HepG2 (cell line): ENCODE measurements at regions not wholly inside any gene's neighbourhood (a gene's known extent, or its start where the extent isn't known, plus 50 kb on each side); places are given as distances from the start of the nearest gene placed in this dataset.

ENCODE experiments used
- ATAC-seq: fragments of 200-7000 bp; cut with Tn5 transposase; 3 replicates; pipeline ENCODE4 v1.9.1; 2020; ENCODE audit warnings: mild to moderate bottlenecking, moderate library complexity
- BruUV-seq: library from RNA; stranded (reverse); fragments of 400-500 nt; replicated peaks from 2 replicates; lab custom pipeline; 2021; lab: Mats Ljungman, UMichigan
- CTCF ChIA-PET: fragments of 300-600 bp; formaldehyde crosslinking; extraction: SDS; loops from one replicate; lab custom pipeline; 2021; ENCODE audit warnings: low total read pairs, inconsistent platforms, low intra/inter-chr PET ratio; lab: Yijun Ruan, JAX
- POLR2A ChIA-PET: fragments of 350-600 bp; sonication (Branson Sonifier 250); formaldehyde crosslinking; loops from one replicate; lab custom pipeline; 2020; ENCODE audit warnings: antibody characterized with exemption, inconsistent platforms; lab: Yijun Ruan, JAX
- DNase-seq: peaks from one replicate; pipeline ENCODE4 v3.0.0-alpha.2; 2015; ENCODE audit warnings: low spot score
- FAIRE-seq: peaks from 3 replicates; lab custom pipeline; 2011; peaks lifted over from hg19 to GRCh38; lab: Jason Lieb, UNC
- H2AFZ ChIP-seq: one replicate; pipeline ENCODE4 v1.6.1; 2011; ENCODE audit warnings: low read length, inconsistent platforms
- H3K27ac ChIP-seq: fragments of 300-600 bp; 3 replicates; pipeline ENCODE4 v1.8.0; 2011; ENCODE audit warnings: mixed run types, mild to moderate bottlenecking, mixed read lengths, low read length, inconsistent platforms; ENCODE audit not compliant: insufficient read depth; ENCODE audit errors: extremely low read length
- H3K27me3 ChIP-seq, 2 experiments: fragments of 200-600 bp in 1 of 2; 2 replicates in 1 of 2; 3 replicates in 1 of 2; pipeline versions ENCODE4 v1.6.0 to v1.8.0; 2011; ENCODE audit warnings: low read length in 2 of 2, mild to moderate bottlenecking in 2 of 2, moderate library complexity in 2 of 2, inconsistent platforms in 1 of 2; ENCODE audit not compliant: insufficient read depth in 2 of 2, control insufficient read depth in 1 of 2
- H3K36me3 ChIP-seq, 2 experiments: fragments of 200-600 bp in 1 of 2; replicated peaks in 1 of 2; 2 replicates in 1 of 2; 3 replicates in 1 of 2; pipeline versions ENCODE4 v1.5.1 to v1.8.0; 2011; ENCODE audit warnings: low read length in 2 of 2, inconsistent platforms in 1 of 2; ENCODE audit not compliant: insufficient read depth in 2 of 2, control insufficient read depth in 1 of 2
- H3K4me1 ChIP-seq: 2 replicates; pipeline ENCODE4 v1.5.1; 2012; ENCODE audit warnings: low read length, inconsistent platforms; ENCODE audit not compliant: insufficient read depth
- H3K4me2 ChIP-seq: 2 replicates; pipeline ENCODE4 v1.6.0; 2011; ENCODE audit warnings: low read depth, low read length, inconsistent platforms
- H3K4me3 ChIP-seq, 3 experiments: fragments of 200-600 bp in 1 of 3; sonication (generic), shearing (Covaris generic) in 1 of 3; replicated peaks in 1 of 3; 2 replicates each; pipeline ENCODE4 v1.5.1; 2011 to 2016; ENCODE audit warnings: low read length in 3 of 3, inconsistent platforms in 2 of 3, low read depth in 2 of 3, mild to moderate bottlenecking in 2 of 3, control low read depth in 1 of 3, mixed read lengths in 1 of 3; ENCODE audit not compliant: insufficient read depth in 1 of 3
- H3K79me2 ChIP-seq: one replicate; pipeline ENCODE4 v1.6.1; 2011; ENCODE audit warnings: low read length, inconsistent platforms; ENCODE audit not compliant: insufficient read depth
- H3K9ac ChIP-seq: 2 replicates; pipeline ENCODE4 v1.6.0; 2011; ENCODE audit warnings: mild to moderate bottlenecking, low read depth, low read length, inconsistent platforms; ENCODE audit not compliant: insufficient read depth
- H3K9me3 ChIP-seq: 2 replicates; pipeline ENCODE4 v1.5.1; 2012; ENCODE audit warnings: mild to moderate bottlenecking, low read length
- H4K20me1 ChIP-seq: 2 replicates; pipeline ENCODE4 v1.6.0; 2011; ENCODE audit warnings: inconsistent platforms, mild to moderate bottlenecking, low read length, moderate library complexity; ENCODE audit not compliant: insufficient read depth
- ARNT ChIP-seq: fragments of 450-650 bp; IDR thresholded peaks from 2 replicates; pipeline ENCODE4 v1.6.1; 2017
- BRD4 ChIP-seq: sonication (generic); formaldehyde crosslinking; IDR thresholded peaks from 2 replicates; pipeline ENCODE4 v1.4.0; 2020; ENCODE audit warnings: missing genetic modification reagents
- CEBPZ ChIP-seq: IDR thresholded peaks from 2 replicates; pipeline ENCODE4 v1.6.1; 2012; ENCODE audit warnings: low read length, improper control_type of control experiment
- DMAP1 ChIP-seq: IDR thresholded peaks from 2 replicates; pipeline ENCODE4 v1.6.1; 2016
- MLXIP ChIP-seq: sonication (generic); formaldehyde crosslinking; IDR thresholded peaks from 2 replicates; pipeline ENCODE4 v1.9.0; 2021; ENCODE audit warnings: missing genetic modification reagents, borderline replicate concordance
- PLRG1 ChIP-seq: fragments of 450-650 bp; conservative IDR thresholded peaks from 2 replicates; pipeline ENCODE4 v1.6.1; 2016
- PLSCR1 ChIP-seq: sonication (generic); formaldehyde crosslinking; IDR thresholded peaks from 2 replicates; pipeline ENCODE4 v1.5.0; 2020; ENCODE audit warnings: missing genetic modification reagents, mild to moderate bottlenecking, borderline replicate concordance
- RNF2 ChIP-seq: fragments of 450-650 bp; conservative IDR thresholded peaks from 2 replicates; pipeline ENCODE4 v1.6.1; 2016; ENCODE audit warnings: low read depth
- TAF1 ChIP-seq: sonication (generic); formaldehyde crosslinking; IDR thresholded peaks from 2 replicates; pipeline ENCODE4 v1.4.0; 2020; ENCODE audit warnings: missing genetic modification reagents
- TOE1 ChIP-seq: sonication (generic); formaldehyde crosslinking; IDR thresholded peaks from 2 replicates; pipeline ENCODE4 v1.4.0; 2020; ENCODE audit warnings: mild to moderate bottlenecking, missing genetic modification reagents
- ZGPAT ChIP-seq: IDR thresholded peaks from 2 replicates; pipeline ENCODE4 v1.6.1; 2016; ENCODE audit warnings: mild to moderate bottlenecking
- ZNF331 ChIP-seq: sonication (generic); formaldehyde crosslinking; IDR thresholded peaks from 2 replicates; pipeline ENCODE4 v1.4.0; 2020; ENCODE audit warnings: missing genetic modification reagents
- WGBS: methylation state at CpG from one replicate; pipeline ENCODE4 v1.1.6; 2017; ENCODE audit warnings: low lambda C conversion rate; 5-methylcytosine and 5-hydroxymethylcytosine counted together
- in situ Hi-C: cut with HindIII; loops from 2 replicates; pipeline ENCODE4 v1.10.0; 2017; ENCODE audit warnings: low pct_unique_long_range_greater_than_20kb; ENCODE audit not compliant: extremely low pct_ligation_motif_present
- intact Hi-C: fragments of 100-400 bp; cut with micrococcal nuclease; formaldehyde crosslinking; loops from one replicate; pipeline ENCODE4 v1.10.0; 2022; ENCODE audit not compliant: unreplicated experiment

GRCh38 chr4:24453951-24454350, 130.4 kb downstream of the DHX15 start:
- in situ Hi-C loops (no loop called here), intact Hi-C loops (no loop called here)
- H2AFZ ChIP-seq, result no peak overlapping the region
- H3K4me2 ChIP-seq, result no peak overlapping the region
- POLR2A ChIA-PET, result no interaction called here
- no peaks in the 10 kb centered on the region for H3K9me3 ChIP-seq
- no peak for ATAC-seq
- no peaks in the 10 kb centered on the region for H4K20me1 ChIP-seq
- H3K4me3 ChIP-seq, result no peak overlapping the region
- H3K27me3 ChIP-seq, result no peaks in the 10 kb centered on the region; a peak in 1 of 5 replicates
- BruUV-seq, result no TSS peak
- H3K36me3 ChIP-seq, result no peaks in the 10 kb centered on the region
- no peak overlapping the region for H3K9ac ChIP-seq
- H3K79me2 ChIP-seq, result no peaks in the 10 kb centered on the region
- FAIRE-seq, result no peak
- CTCF ChIA-PET, result no interaction called here
- WGBS, result 0% methylated on average over 2 of the region's 2 CpGs
- H3K4me1 ChIP-seq, result no peaks in the 10 kb centered on the region
- DNase-seq, result no peak
- TF ChIP-seq CEBPZ, result no peak
- H3K27ac ChIP-seq, result no peak overlapping the region

GRCh38 chr4:24451870-24452269, 132.5 kb downstream of the DHX15 start:
- intact Hi-C loops (no loop called here), in situ Hi-C loops (no loop called here)
- FAIRE-seq (no peak), DNase-seq (no peak), ATAC-seq (no peak)
- Histone ChIP-seq H3K27me3 (peaks cover 1 to 11% of the 10 kb centered on the region in 2 experiments; a peak in 1 of 5 replicates), H3K9ac (no peak overlapping the region), H3K4me1 (no peaks in the 10 kb centered on the region), H3K4me3 (no peak overlapping the region), H3K36me3 (no peaks in the 10 kb centered on the region), H3K79me2 (no peaks in the 10 kb centered on the region), H3K9me3 (no peaks in the 10 kb centered on the region), H2AFZ (no peak overlapping the region), H3K27ac (no peak overlapping the region), H4K20me1 (no peaks in the 10 kb centered on the region), H3K4me2 (no peak overlapping the region)
- WGBS, result 0% methylated on average over 2 of the region's 2 CpGs
- BruUV-seq, result no TSS peak
- CTCF ChIA-PET, result no interaction called here
- POLR2A ChIA-PET, result no interaction called here
- TF ChIP-seq TAF1 (CRISPR knock-in tag) (no peak), BRD4 (no peak), ZNF331 (CRISPR knock-in tag) (no peak), DMAP1 (CRISPR knock-in tag) (no peak), ZGPAT (no peak), TOE1 (no peak), MLXIP (CRISPR knock-in tag) (no peak), RNF2 (no peak), PLSCR1 (CRISPR knock-in tag) (no peak), ARNT (no peak), PLRG1 (no peak)
